Sigmoid colon (tissue), 6 donors: ENCODE measurements at regions not wholly inside any gene's neighbourhood (a gene's known extent, or its start where the extent isn't known, plus 50 kb on each side); places are given as distances from the start of the nearest gene placed in this dataset.

Experiments used
- DNase-seq: peaks from one replicate; pipeline ENCODE4 v3.0.0-alpha.2; 2019
- H3K27ac ChIP-seq, 4 donors: fragments of 200-600 bp; sonication (generic); one replicate each; pipeline ENCODE4 v1.5.1; 2016 to 2019; ENCODE audit warnings: mild to moderate bottlenecking in 1 of 4
- H3K27me3 ChIP-seq, 3 donors: fragments of 200-600 bp; sonication (generic); one replicate each; pipeline ENCODE4 v1.5.1; 2019; ENCODE audit warnings: mild to moderate bottlenecking in 1 of 3
- H3K36me3 ChIP-seq, 4 donors: fragments of 200-600 bp; sonication (generic); one replicate each; pipeline ENCODE4 v1.5.1; 2016 to 2019
- H3K4me1 ChIP-seq, 4 donors: fragments of 200-600 bp; sonication (generic); one replicate each; pipeline ENCODE4 v1.5.1; 2017 to 2019
- H3K4me3 ChIP-seq, 4 donors: fragments of 200-600 bp; sonication (generic); one replicate each; pipeline ENCODE4 v1.5.1; 2017 to 2019; ENCODE audit warnings: mild to moderate bottlenecking in 2 of 4, moderate library complexity in 1 of 4
- H3K9me3 ChIP-seq, 4 donors: fragments of 200-600 bp in 3 of 4; sonication (generic) in 3 of 4; one replicate each; pipeline versions ENCODE4 v1.5.1 to v1.6.1; 2013 to 2019
- EP300 ChIP-seq, 4 donors: sonication (generic); formaldehyde crosslinking; IDR thresholded peaks; one replicate each; pipeline ENCODE4 v1.6.1; 2017; ENCODE audit warnings: antibody characterized with exemption in 4 of 4
- POLR2A ChIP-seq, 2 donors: fragments of 450-650 bp; IDR thresholded peaks; one replicate each; pipeline ENCODE4 v1.6.1; 2016; ENCODE audit warnings: antibody characterized with exemption in 2 of 2, mild to moderate bottlenecking in 2 of 2, moderate library complexity in 2 of 2
- POLR2AphosphoS5 ChIP-seq, 4 donors: sonication (generic); formaldehyde crosslinking; IDR thresholded peaks; one replicate each; pipeline ENCODE4 v1.6.1; 2017; ENCODE audit warnings: antibody characterized with exemption in 4 of 4
- WGBS, 2 donors: extraction: QIAGEN DNeasy Blood & Tissue Kit; methylation state at CpG; one replicate each; pipeline ENCODE4 v1.1.7; 2013; 5-methylcytosine and 5-hydroxymethylcytosine counted together
- intact Hi-C: fragments of 100-400 bp; cut with DNase I; formaldehyde crosslinking; loops from one replicate; pipeline ENCODE4 v1.15.1; 2023
- TF ChIP-seq, protein P1 (sequence below), 4 experiments: fragments of 450-650 bp in 3 of 4; fragments of 200-600 bp in 1 of 4; IDR thresholded peaks; one replicate each; pipeline ENCODE4 v1.5.1; 2016 to 2019; ENCODE audit warnings: antibody characterized with exemption in 4 of 4, mild to moderate bottlenecking in 3 of 4, moderate library complexity in 2 of 4
- donor health status: healthy with polysubstance abuse.
- donor health status: healthy.

DNA sequence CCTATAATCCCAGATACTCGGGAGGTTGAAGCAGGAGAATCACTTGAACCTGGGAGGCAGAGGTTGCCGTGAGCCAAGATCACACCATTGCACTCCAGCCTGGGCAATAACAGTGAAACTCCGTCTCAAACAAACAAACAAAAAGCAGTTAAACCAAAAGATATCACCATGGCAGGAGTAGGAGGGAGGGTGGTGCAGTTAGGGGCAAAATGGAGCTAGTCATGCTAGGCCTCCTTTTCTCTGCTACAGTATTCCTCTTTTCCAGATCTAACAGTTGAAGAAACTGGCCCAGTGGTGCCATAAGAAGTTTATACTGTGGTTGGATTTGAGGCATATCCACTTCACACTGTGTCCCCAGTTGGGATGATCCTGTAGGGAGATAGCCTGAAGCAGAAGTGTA, 261.6 kb downstream of the SKIDA1 start:
- TF ChIP-seq, protein P1, sequence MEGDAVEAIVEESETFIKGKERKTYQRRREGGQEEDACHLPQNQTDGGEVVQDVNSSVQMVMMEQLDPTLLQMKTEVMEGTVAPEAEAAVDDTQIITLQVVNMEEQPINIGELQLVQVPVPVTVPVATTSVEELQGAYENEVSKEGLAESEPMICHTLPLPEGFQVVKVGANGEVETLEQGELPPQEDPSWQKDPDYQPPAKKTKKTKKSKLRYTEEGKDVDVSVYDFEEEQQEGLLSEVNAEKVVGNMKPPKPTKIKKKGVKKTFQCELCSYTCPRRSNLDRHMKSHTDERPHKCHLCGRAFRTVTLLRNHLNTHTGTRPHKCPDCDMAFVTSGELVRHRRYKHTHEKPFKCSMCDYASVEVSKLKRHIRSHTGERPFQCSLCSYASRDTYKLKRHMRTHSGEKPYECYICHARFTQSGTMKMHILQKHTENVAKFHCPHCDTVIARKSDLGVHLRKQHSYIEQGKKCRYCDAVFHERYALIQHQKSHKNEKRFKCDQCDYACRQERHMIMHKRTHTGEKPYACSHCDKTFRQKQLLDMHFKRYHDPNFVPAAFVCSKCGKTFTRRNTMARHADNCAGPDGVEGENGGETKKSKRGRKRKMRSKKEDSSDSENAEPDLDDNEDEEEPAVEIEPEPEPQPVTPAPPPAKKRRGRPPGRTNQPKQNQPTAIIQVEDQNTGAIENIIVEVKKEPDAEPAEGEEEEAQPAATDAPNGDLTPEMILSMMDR (IDR thresholded peaks at IDR 0.05): no peak
- TF ChIP-seq EP300 (IDR thresholded peaks at IDR 0.05) (no peak), POLR2AphosphoS5 (IDR thresholded peaks at IDR 0.05) (no peak), POLR2A (IDR thresholded peaks at IDR 0.05) (no peak)
- 79 to 91% methylated on average over 3 of the region's 3 CpGs for WGBS, 2 donors
- no peak overlapping the region for H3K27ac ChIP-seq

DNA sequence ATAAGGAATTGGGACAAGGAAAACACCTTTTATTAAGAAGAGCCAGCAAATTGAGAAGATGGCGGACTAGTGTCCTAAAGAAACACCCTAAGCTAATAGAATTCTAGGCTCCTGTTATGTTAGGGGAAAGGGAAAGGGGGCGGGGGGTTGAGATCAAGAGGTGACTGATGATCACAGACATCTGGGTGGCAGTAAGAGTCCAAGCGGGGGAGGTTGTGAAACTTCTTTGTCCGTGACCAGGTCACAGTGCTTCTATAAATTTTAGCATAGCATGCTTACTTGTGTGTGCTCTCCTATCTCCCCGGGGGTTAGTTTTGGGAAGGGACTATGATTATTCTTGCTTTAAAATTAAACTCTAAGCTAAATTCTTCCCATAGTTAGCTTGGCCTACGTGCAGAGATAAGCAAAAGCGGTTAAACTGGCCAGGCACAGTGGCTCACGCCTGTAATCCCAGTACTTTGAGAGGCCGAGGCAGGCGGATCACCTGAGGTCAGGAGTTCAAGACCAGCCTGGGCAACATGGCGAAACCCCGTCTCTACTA, 262.1 kb downstream of the SKIDA1 start:
- no peaks in the 10 kb centered on the region for H3K27me3 ChIP-seq
- H3K4me3 ChIP-seq: no peak overlapping the region
- H3K27ac ChIP-seq: no peak overlapping the region
- 91 to 93% methylated on average over 12 of the region's 12 CpGs for WGBS, 2 donors
- intact Hi-C loops: no loop called here
- H3K9me3 ChIP-seq: no peaks in the 10 kb centered on the region
- H3K4me1 ChIP-seq: no peaks in the 10 kb centered on the region
- no peak for DNase-seq
- no peak for TF ChIP-seq POLR2AphosphoS5 (IDR thresholded peaks at IDR 0.05)
- TF ChIP-seq, protein P1 (IDR thresholded peaks at IDR 0.05): no peak
- H3K36me3 ChIP-seq: no peaks in the 10 kb centered on the region

More for the DNA sequence above, 261.6 kb downstream of the SKIDA1 start:
- no peak for DNase-seq
- H3K36me3 ChIP-seq: no peaks in the 10 kb centered on the region
- intact Hi-C loops: no loop called here
- H3K27me3 ChIP-seq: no peaks in the 10 kb centered on the region
- no peaks in the 10 kb centered on the region for H3K4me1 ChIP-seq
- no peak overlapping the region for H3K4me3 ChIP-seq
- no peaks in the 10 kb centered on the region for H3K9me3 ChIP-seq

GRCh38 chr10:21261842-21262294, 263.6 kb downstream of the SKIDA1 start:
- intact Hi-C loops: no loop called here
- Histone ChIP-seq H3K9me3 (no peaks in the 10 kb centered on the region), H3K4me3 (no peak overlapping the region), H3K27ac (no peak overlapping the region), H3K27me3 (no peaks in the 10 kb centered on the region), H3K36me3 (no peaks in the 10 kb centered on the region), H3K4me1 (no peaks in the 10 kb centered on the region)
- DNase-seq: no peak
- TF ChIP-seq, protein P1 (IDR thresholded peaks at IDR 0.05): no peak
- TF ChIP-seq EP300 (IDR thresholded peaks at IDR 0.05) (no peak), POLR2A (IDR thresholded peaks at IDR 0.05) (no peak), POLR2AphosphoS5 (IDR thresholded peaks at IDR 0.05) (no peak)
- 91% methylated on average over 15 of the region's 15 CpGs for WGBS, 2 donors

DNA sequence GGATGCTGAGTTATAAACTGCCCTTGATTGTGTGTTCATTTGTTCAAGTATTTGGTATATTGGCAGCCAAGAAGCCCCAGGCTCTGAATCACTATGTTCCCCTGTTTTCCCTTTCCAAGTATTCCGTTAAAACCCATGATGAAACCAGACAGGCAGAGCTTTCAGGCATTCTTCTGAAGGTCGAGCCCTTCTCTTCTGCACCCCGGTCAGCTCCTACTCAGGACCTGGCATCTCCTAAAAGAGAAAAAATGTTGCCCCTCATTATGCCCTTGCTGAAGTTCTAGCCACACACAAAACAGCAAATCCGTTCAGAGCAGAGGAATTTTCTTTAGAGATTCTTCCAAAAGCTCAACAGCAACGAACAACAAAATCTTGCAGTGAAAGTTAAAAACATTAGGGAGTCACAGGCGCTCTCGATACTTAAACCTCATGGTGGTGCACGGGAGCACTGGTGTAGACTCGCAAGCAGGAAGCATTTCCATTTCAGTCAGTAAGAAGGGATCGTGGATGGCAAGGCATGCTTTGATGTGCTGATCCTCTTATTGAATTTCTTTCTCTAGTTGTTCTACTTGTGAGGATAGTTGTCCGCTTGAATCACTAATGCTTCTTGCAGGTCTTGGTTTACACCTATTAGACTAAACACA, 264.9 kb downstream of the SKIDA1 start:
- H3K27ac ChIP-seq: no peak overlapping the region
- no peaks in the 10 kb centered on the region for H3K27me3 ChIP-seq
- TF ChIP-seq EP300 (IDR thresholded peaks at IDR 0.05) (no peak), POLR2A (IDR thresholded peaks at IDR 0.05) (no peak), POLR2AphosphoS5 (IDR thresholded peaks at IDR 0.05) (no peak)
- TF ChIP-seq, protein P1 (IDR thresholded peaks at IDR 0.05): no peak
- WGBS, 2 donors: 78 to 85% methylated on average over 11 of the region's 11 CpGs
- no peaks in the 10 kb centered on the region for H3K4me1 ChIP-seq
- no peak overlapping the region for H3K4me3 ChIP-seq
- DNase-seq: no peak
- no peaks in the 10 kb centered on the region for H3K36me3 ChIP-seq
- intact Hi-C loops: no loop called here
- H3K9me3 ChIP-seq: no peaks in the 10 kb centered on the region

DNA sequence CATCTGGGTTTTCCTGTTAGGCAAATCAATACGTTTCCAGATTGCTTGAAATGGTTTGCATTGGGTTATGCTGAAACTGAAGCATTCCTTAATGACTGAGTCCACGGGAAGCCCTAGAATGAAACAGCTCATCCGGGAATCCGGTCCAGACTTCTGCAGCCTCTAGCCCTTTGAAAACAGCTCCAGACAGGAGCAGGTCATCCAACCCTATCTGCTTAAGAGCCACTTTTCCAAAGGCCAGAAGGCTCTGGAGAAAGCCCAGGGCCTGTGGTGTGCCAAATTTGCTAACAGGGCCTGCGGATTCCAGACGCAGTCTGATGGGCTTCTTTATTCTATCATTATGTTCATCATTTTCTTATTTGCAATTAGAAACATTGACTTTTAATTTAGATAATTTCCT, 265.4 kb downstream of the SKIDA1 start:
- TF ChIP-seq POLR2A (IDR thresholded peaks at IDR 0.05) (no peak), EP300 (IDR thresholded peaks at IDR 0.05) (no peak), POLR2AphosphoS5 (IDR thresholded peaks at IDR 0.05) (no peak)
- TF ChIP-seq, protein P1 (IDR thresholded peaks at IDR 0.05): no peak
- 85 to 94% methylated on average over 6 of the region's 6 CpGs for WGBS, 2 donors
- DNase-seq: no peak
- intact Hi-C loops: no loop called here
- Histone ChIP-seq H3K4me3 (no peak overlapping the region), H3K9me3 (no peaks in the 10 kb centered on the region), H3K36me3 (no peaks in the 10 kb centered on the region), H3K27me3 (no peaks in the 10 kb centered on the region), H3K4me1 (no peaks in the 10 kb centered on the region), H3K27ac (no peak overlapping the region)
